ENCODE measurements at regions not wholly inside any gene's neighbourhood (a gene's known extent, or its start where the extent isn't known, plus 50 kb on each side); places are given as distances from the start of the nearest gene placed in this dataset.

- DNase-seq: no peak
These were observed 55.7 kb upstream of the OR5AN1 start for GRCh38 chr11:59302991-59303390.

- DNase-seq: no peak
These were observed 63.3 kb upstream of the OR5AN1 start for GRCh38 chr11:59295435-59295834.

- DNase-seq: no peak
These were observed 66.1 kb upstream of the OR5AN1 start for GRCh38 chr11:59292611-59293010.

GRCh38 chr11:59291228-59291627, 67.5 kb upstream of the OR5AN1 start:
- no peak for DNase-seq

- no peak for DNase-seq
These were observed 69.1 kb upstream of the OR5AN1 start for GRCh38 chr11:59289356-59290181.

GRCh38 chr11:59285716-59286260, 72.9 kb upstream of the OR5AN1 start:
- no peak for DNase-seq

- DNase-seq: no peak
These were observed 72.0 kb upstream of the MPEG1 start for GRCh38 chr11:59284773-59285129.

GRCh38 chr11:59283825-59284772, 71.4 kb upstream of the MPEG1 start:
- peak; percentile 71 for DNase-seq

GRCh38 chr11:59283311-59283710, 70.6 kb upstream of the MPEG1 start:
- DNase-seq: no peak

- no peak for DNase-seq
These were observed 68.5 kb upstream of the MPEG1 start for GRCh38 chr11:59281177-59281576.

GRCh38 chr11:59273373-59273841, 60.7 kb upstream of the MPEG1 start:
- no peak for DNase-seq

- DNase-seq: no peak
These were observed 60.1 kb upstream of the MPEG1 start for GRCh38 chr11:59272771-59273372.

GRCh38 chr11:59271811-59272327, 59.1 kb upstream of the MPEG1 start:
- DNase-seq: no peak

- DNase-seq: no peak
These were observed 58.6 kb upstream of the MPEG1 start for GRCh38 chr11:59271247-59271755.

GRCh38 chr11:59267736-59268475, 55.2 kb upstream of the MPEG1 start:
- no peak for DNase-seq

GRCh38 chr11:59267196-59267595, 54.5 kb upstream of the MPEG1 start:
- no peak for DNase-seq

- no peak for DNase-seq
These were observed 53.8 kb upstream of the MPEG1 start for GRCh38 chr11:59266491-59266890.

- no peak for DNase-seq
These were observed 53.0 kb upstream of the MPEG1 start for GRCh38 chr11:59265735-59266134.

- DNase-seq: no peak
These were observed 52.0 kb upstream of the MPEG1 start for GRCh38 chr11:59264736-59265135.

GRCh38 chr11:59263225-59263894, 50.6 kb upstream of the MPEG1 start:
- no peak for DNase-seq
